HG03025 (cell line): ENCODE measurements at regions not wholly inside any gene's neighbourhood (a gene's known extent, or its start where the extent isn't known, plus 50 kb on each side); places are given as distances from the start of the nearest gene placed in this dataset.
"Not testable (repeated sequence)": the region's sequence is repeated elsewhere in the genome, so short reads cannot be mapped to it uniquely, and the experiment has no call there.

Source experiments
- ATAC-seq: cut with Tn5 transposase; IDR thresholded peaks from one replicate; pipeline ENCODE4 v1.9.1; 2021; ENCODE audit warnings: mild to moderate bottlenecking, moderate library complexity; ENCODE audit not compliant: unreplicated experiment, low FRiP score

GRCh38 chr6:86142326-86142725 lies 499.6 kb upstream of the SYNCRIP start:
- no peak for ATAC-seq

- no peak for ATAC-seq
Observed at GRCh38 chr6:86128130-86128814, 485.6 kb upstream of the SYNCRIP start.

- no peak for ATAC-seq
Observed at GRCh38 chr6:86122086-86122485, 479.4 kb upstream of the SYNCRIP start.

- no peak for ATAC-seq
Observed at GRCh38 chr6:86118271-86118670, 475.6 kb upstream of the SYNCRIP start.

- no peak for ATAC-seq
Observed at GRCh38 chr6:86107985-86108384, 465.3 kb upstream of the SYNCRIP start.

GRCh38 chr6:86087954-86088353 lies 445.3 kb upstream of the SYNCRIP start:
- no peak for ATAC-seq

GRCh38 chr6:86079938-86080337 lies 437.3 kb upstream of the SYNCRIP start:
- no peak for ATAC-seq

GRCh38 chr6:86070151-86070550 lies 427.5 kb upstream of the SYNCRIP start:
- no peak for ATAC-seq

- ATAC-seq = not testable (repeated sequence)
Observed at GRCh38 chr6:86065002-86065401, 422.3 kb upstream of the SYNCRIP start.

GRCh38 chr6:86057293-86057980 lies 414.8 kb upstream of the SYNCRIP start:
- ATAC-seq = not testable (repeated sequence)

GRCh38 chr6:86045038-86045437 lies 402.4 kb upstream of the SYNCRIP start:
- no peak for ATAC-seq

GRCh38 chr6:86042214-86042613 lies 399.5 kb upstream of the SYNCRIP start:
- ATAC-seq = no peak

- ATAC-seq = no peak
Observed at GRCh38 chr6:86031713-86032112, 389.0 kb upstream of the SYNCRIP start.

- no peak for ATAC-seq
Observed at GRCh38 chr6:86030875-86031274, 388.2 kb upstream of the SYNCRIP start.

- no peak for ATAC-seq
Observed at GRCh38 chr6:86028776-86029175, 386.1 kb upstream of the SYNCRIP start.

- not testable (repeated sequence) for ATAC-seq
Observed at GRCh38 chr6:86026890-86027289, 384.2 kb upstream of the SYNCRIP start.

GRCh38 chr6:86017236-86017635 lies 374.6 kb upstream of the SYNCRIP start:
- ATAC-seq = peak; percentile 57

GRCh38 chr6:86016567-86016966 lies 373.9 kb upstream of the SYNCRIP start:
- ATAC-seq = no peak

GRCh38 chr6:86016077-86016476 lies 373.4 kb upstream of the SYNCRIP start:
- ATAC-seq = no peak

- ATAC-seq = not testable (repeated sequence)
Observed at GRCh38 chr6:86012991-86013390, 370.3 kb upstream of the SYNCRIP start.

- ATAC-seq = no peak
Observed at GRCh38 chr6:86010915-86011786, 368.5 kb upstream of the SYNCRIP start.
